ENCODE measurements at regions not wholly inside any gene's neighbourhood (a gene's known extent, or its start where the extent isn't known, plus 50 kb on each side); places are given as distances from the start of the nearest gene placed in this dataset.

GRCh38 chr4:100953616-100954015 lies 393.7 kb downstream of the PPP3CA start:
- TF ChIP-seq CTCF (IDR thresholded peaks at IDR 0.05; ENCODE audit: low read length) (no peak), EZH2 (IDR thresholded peaks at IDR 0.05; ENCODE audit: borderline replicate concordance, low read length) (no peak)
